ENCODE measurements at regions not wholly inside any gene's neighbourhood (a gene's known extent, or its start where the extent isn't known, plus 50 kb on each side); places are given as distances from the start of the nearest gene placed in this dataset.
"Not testable (repeated sequence)": the region's sequence is repeated elsewhere in the genome, so short reads cannot be mapped to it uniquely, and the experiment has no call there.

- DNase-seq, result no peak
Measured at GRCh38 chr11:45382133-45382878, 96.2 kb upstream of the SYT13 start.

- no peak for DNase-seq
Measured at GRCh38 chr11:45379162-45379863, 93.2 kb upstream of the SYT13 start.

- DNase-seq, result no peak
Measured at GRCh38 chr11:45378516-45378915, 92.4 kb upstream of the SYT13 start.

- no peak for DNase-seq
Measured at GRCh38 chr11:45374653-45375059, 88.5 kb upstream of the SYT13 start.

- DNase-seq, result no peak
Measured at GRCh38 chr11:45374130-45374529, 88.0 kb upstream of the SYT13 start.

GRCh38 chr11:45373506-45374035 lies 87.4 kb upstream of the SYT13 start:
- no peak for DNase-seq

- not testable (repeated sequence) for DNase-seq
Measured at GRCh38 chr11:45372414-45372813, 86.3 kb upstream of the SYT13 start.

- DNase-seq, result peak; percentile 76
Measured at GRCh38 chr11:45371251-45372115, 85.3 kb upstream of the SYT13 start.

GRCh38 chr11:45369313-45369712 lies 83.2 kb upstream of the SYT13 start:
- DNase-seq, result no peak

GRCh38 chr11:45368697-45369096 lies 82.6 kb upstream of the SYT13 start:
- DNase-seq, result no peak

- no peak for DNase-seq
Measured at GRCh38 chr11:45366619-45367190, 80.6 kb upstream of the SYT13 start.

GRCh38 chr11:45365961-45366618 lies 79.9 kb upstream of the SYT13 start:
- no peak for DNase-seq

- DNase-seq, result no peak
Measured at GRCh38 chr11:45362636-45363035, 76.5 kb upstream of the SYT13 start.

- DNase-seq, result no peak
Measured at GRCh38 chr11:45361551-45361950, 75.4 kb upstream of the SYT13 start.

- no peak for DNase-seq
Measured at GRCh38 chr11:45355706-45356041, 69.5 kb upstream of the SYT13 start.

GRCh38 chr11:45354976-45355705 lies 69.0 kb upstream of the SYT13 start:
- DNase-seq, result peak; percentile 90

- no peak for DNase-seq
Measured at GRCh38 chr11:45348729-45349128, 62.6 kb upstream of the SYT13 start.

- no peak for DNase-seq
Measured at GRCh38 chr11:45347348-45348082, 61.4 kb upstream of the SYT13 start.

- DNase-seq, result no peak
Measured at GRCh38 chr11:45345491-45345890, 59.4 kb upstream of the SYT13 start.

GRCh38 chr11:45344028-45344427 lies 57.9 kb upstream of the SYT13 start:
- no peak for DNase-seq

- DNase-seq, result no peak
Measured at GRCh38 chr11:45343444-45343843, 57.3 kb upstream of the SYT13 start.
